HG03039 (cell line): ENCODE measurements at regions not wholly inside any gene's neighbourhood (a gene's known extent, or its start where the extent isn't known, plus 50 kb on each side); places are given as distances from the start of the nearest gene placed in this dataset.

Source experiments
- ATAC-seq: cut with Tn5 transposase; IDR thresholded peaks from one replicate; pipeline ENCODE4 v1.9.1; 2021; ENCODE audit warnings: mild to moderate bottlenecking, moderate library complexity; ENCODE audit not compliant: unreplicated experiment

DNA sequence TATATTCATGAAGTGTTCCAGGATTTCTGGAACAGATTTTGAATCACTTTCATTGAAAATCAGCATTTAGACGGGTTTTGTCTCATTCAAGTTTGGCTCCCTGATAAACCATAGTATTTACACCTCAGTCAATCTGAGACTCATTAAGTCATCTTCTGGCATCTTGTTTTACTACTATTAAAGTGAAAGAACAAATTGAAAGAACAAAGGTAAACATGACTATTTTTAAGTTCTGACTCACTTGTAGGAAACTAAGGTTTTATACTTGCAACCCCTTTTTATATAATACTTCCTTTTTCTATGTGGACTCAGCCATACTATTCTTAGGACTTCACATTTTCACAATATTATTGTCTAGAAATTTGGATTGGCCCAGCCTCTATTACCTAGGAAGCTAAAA is 854.4 kb downstream of the SQOR start:
- no peak for ATAC-seq

DNA sequence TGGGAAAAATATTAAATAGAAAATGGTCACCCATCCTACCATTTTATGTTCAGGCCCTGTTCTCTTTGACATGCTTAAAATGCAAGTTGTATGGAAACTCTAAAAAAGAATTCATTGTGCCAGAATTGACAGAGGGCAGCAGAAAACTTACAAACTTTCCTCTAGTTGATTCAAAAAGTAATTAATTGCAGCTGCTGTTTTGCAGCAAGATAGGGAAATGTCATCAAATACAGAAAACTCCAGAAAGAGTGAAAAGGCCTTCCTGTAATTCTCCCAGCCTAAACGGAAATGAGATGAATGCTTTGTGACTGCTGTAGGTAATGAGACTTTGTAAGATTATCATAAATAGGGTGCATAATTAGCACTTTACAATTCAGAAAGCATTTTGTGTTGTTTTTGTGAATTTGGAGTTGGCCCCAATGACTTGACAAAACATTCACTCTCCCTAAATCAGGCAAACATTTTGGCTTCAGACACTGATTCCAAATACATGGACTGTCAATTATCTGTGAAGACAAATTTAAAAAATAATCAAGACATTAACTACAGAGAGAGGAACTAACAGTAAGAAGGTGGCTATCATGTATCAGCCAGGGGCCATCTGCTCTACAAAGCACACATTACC is 861.8 kb downstream of the SQOR start:
- no peak for ATAC-seq

DNA sequence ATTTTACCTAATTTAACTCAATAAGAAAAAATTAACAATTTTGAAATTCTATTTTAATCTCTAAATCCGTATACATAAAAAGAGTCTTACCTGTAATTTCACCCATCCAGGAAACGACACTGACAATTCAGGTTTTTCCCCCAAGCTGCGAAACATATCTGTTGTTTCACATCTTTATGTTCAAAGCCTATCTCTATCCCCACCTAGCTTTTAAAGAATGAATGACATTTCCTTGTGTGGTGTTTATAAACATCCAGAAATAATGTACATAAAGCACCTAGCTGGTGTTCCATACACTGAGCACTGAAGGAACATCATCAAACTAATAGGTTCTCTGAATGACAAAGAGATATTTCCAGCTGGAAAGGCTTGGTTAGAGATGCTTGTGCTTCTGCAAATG is 867.8 kb downstream of the SQOR start:
- no peak for ATAC-seq

DNA sequence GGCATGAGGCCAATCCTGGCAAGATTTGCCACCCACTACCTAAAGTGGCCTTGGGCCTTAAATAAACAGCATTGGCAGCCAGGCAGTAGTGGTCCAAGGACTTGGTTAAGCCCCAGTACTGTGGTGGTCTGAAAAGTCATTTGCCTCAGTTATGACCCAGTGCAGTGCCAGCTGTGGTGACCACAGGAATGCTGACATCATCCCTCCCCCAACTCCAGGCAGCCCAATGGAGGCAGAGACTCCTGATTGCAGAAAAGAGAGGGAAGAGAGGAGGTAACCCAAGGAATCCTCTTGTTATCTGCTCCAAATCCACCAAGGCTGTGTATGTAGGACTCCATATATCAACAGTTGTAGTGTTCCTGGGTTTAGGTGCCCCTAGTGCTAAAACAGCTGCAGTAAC is 883.6 kb downstream of the SQOR start:
- no peak for ATAC-seq

DNA sequence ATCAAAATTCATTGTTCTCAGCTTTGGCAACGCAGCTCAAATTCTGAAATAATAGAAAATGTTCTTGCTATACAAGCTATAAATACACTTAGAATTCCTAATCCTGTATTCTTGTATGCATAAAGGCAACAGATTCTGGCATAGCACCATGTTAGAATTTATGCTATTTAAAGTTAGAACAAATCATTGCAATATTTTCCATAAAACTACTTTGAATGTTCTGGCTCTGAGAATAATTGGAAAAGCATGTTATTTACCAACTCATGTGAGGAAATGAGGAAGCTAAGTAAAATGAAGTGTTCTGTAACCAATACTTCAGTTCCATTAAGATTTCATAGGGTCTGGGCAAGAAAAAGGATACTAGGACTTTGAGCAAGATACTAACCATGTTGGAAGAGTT is 888.9 kb downstream of the SQOR start:
- no peak for ATAC-seq

DNA sequence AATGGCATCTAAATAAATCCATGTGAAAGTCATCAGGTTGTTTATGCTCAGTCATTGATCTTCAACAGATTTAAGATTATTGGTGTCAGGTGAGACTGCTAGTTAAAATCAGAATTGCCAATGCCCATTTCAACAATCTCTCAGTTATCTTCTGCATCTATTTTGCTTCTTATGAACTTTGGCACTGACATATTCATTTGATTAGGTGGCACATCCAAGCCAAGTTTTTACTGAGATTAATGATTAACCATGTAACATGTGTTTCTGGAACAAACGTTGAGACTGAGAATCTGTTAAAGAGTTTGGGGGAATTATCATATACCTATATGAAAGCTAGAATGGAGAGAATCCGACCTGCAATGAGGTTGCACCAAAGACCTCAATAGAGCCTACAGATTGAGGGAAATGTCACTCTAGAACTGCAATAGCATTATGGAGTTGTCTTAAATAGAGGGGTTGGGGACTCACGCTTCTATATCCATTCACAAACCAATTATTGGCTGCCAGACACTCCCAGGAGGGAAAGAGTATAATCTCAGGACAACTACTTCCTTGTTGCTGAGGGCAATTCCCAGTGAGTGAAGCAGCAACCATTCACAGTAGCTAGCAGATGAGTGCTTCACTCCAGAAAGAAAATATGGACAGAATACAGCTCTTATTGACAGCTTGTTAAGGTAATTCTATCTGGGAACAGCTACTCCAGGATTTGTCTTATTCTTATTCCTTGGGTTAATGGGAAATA is 891.3 kb downstream of the SQOR start:
- no peak for ATAC-seq

DNA sequence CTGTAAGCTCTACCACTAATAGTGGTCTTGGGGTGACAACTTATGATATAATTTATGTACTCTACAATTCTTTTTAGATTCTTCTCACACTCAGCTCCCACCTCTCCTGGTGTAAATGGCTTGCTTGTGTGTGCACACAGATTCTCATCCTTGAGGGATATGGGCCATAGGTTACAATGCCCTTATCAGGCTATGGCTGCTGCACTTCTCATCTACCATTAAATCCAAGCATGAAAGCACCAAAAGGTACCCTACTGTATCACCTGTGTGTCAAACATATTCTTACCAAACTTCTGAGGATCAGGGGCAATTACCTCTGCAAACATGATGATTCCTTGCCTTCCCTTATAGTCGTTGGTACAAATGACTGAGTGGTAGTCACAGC is 891.9 kb downstream of the SQOR start:
- no peak for ATAC-seq

DNA sequence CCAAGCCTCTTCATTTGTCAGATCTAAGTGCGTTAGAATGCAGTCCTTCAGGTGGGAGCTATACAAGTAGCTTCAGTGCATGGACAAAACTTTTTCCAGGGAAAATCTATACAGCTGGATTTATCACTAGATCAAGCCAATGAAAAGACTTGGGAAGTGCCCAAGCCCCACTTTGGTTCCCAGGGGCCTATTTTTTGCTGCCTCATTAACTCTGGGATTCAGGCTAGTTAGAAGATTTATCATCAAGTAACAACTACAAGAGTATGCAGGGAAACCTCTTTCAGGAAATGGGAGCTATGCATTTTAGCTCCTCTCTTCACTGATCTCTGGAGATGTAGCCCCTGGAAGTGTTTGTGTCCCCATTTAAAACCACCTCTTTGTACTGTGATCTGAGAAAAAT is 908.8 kb downstream of the SQOR start:
- ATAC-seq = no peak

DNA sequence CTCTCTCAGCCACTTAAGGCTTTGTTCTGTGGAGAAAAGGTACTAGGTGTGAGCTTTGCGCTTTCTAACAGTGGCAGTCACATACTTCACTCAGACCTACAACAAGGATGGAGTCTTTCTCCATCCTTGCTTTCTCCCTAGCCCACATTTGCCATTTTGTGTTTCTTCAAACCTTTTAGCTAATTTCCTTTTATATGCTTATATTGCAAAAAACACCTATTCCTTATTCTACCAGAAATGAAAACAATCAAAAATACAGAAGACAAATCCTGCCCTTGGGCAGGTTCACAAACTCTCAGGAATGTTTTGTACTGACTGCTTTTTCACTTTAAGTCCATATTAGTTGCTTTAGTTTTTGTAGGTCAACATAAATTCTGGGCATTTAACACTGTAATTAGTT is 914.2 kb downstream of the SQOR start:
- ATAC-seq = no peak

DNA sequence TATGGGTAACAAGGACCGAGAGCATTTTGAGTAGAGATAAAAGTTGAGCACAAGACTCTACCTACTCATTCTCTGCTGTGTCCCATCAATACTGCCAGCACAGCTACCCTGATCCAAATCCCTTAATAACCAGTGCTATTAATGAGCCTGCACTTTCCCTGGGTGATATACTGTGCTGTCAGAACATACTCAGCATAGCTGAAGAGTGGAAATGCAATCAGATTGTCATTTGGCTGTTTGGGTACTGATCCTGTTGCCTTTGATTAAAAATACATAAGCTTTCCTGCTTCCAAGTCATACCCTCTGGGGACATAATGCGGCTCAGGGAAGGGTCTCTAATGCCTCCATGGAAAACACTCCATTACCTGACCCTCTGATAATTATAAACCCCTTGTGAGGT is 917.5 kb downstream of the SQOR start:
- ATAC-seq = no peak

DNA sequence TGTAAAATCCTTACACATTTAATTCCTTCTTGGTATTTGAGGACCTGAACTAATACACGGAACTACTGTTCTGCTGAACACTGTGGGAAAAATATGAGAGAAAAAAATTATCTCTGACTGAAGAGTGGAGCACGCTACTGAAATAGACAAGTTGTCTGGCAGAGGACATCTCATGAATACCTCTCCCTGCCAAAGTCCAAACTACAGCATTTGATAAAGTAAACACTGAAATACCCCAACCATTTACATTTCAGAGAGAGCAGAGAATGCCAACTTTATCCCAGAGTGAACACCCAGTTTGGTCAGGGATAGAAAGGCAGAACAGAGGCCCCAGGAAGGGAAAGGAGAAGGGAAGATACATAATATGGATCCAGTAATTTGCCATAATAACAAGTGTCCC is 920.7 kb downstream of the SQOR start:
- ATAC-seq = no peak

DNA sequence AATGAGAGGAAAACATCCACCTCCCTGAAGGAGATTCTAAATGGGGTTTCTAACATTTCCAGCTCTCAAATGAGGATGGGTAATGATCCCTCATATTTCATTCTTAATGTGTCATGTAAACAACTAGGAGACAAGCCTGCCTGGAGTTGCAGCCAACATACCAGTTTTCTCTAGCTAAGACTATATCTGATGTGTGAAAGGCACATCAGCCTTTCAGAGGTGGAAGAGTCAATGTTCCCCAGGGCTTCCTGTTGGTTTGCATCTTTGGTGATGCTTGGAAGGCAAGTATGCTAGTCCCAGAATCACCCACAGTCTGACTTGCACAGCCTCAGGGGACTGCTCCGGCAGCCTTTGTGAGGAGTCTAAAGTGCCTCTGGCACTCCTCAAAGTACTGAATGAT is 921.2 kb downstream of the SQOR start:
- ATAC-seq = no peak

DNA sequence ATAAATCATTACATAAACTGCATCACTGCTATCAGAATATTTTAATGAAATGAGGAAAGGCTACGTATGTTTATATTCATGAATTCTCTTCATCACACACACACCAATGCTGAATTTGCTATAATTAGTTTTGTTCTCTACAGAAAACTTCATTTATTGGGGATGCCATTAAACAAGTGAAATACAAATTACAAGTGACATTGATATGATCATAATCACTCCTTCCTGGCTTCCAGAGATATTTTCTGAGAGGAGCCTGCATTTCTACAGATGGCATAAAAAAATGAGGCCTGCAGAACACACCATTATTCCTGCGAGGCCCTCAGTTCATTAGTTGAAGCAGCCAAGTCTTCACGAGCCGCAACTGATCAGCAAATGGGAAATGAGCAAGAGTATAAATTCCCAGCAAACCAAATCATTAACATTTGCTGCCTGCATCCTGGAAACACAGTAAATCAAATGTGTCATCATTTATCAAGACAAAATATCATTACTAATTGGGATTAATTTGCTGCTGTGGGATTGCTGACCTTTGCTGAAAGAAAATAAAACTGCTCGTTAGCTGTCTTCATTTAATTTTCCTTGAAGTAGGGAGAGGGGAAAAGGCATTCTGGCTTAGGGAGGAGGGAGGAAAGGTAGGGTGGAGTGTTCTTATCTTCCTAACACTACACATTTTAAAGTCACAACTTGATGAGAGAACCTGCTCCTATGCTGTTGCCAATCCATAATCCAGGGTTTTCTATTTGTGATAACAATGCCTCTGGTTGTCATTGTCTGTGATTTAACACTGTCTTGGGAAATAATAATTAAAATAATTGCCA is 921.9 kb downstream of the SQOR start:
- no peak for ATAC-seq

DNA sequence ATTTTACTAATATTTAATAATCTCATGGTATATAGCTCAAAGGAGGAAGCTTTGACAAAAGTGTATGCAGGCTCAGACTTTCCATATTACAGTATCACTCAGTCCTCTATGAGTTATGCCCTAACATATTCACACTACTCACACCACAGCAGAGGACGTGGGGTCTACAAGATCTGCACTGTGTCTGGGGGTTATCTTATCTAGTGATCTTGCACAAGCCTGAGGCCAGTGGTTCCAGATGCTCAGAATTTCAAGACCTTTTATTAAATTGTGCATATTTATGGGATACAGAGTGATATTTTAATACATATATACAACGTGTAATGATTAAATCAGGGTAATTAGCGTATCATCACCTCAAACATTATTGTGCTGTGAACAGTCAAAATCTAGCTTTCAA is 933.1 kb downstream of the SQOR start:
- no peak for ATAC-seq

DNA sequence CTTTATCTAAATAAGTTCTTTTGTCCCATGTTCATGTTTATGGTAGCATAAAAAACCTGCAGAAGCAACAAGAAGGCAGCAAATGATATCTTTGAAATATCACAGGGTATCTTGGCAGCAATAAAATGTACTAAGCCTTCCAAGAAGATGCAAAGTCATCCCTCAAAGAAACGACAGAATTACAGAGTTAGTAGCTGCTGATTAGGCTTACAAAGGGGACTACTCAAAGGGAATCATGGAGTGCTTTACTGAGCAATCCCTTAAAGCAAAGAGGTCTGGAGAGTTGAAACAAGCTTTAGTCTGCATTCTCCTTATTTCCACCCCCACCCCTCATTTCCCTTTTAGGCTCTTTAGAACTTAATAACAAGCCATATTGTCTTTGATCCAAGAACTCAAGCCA is 935.0 kb downstream of the SQOR start:
- no peak for ATAC-seq

DNA sequence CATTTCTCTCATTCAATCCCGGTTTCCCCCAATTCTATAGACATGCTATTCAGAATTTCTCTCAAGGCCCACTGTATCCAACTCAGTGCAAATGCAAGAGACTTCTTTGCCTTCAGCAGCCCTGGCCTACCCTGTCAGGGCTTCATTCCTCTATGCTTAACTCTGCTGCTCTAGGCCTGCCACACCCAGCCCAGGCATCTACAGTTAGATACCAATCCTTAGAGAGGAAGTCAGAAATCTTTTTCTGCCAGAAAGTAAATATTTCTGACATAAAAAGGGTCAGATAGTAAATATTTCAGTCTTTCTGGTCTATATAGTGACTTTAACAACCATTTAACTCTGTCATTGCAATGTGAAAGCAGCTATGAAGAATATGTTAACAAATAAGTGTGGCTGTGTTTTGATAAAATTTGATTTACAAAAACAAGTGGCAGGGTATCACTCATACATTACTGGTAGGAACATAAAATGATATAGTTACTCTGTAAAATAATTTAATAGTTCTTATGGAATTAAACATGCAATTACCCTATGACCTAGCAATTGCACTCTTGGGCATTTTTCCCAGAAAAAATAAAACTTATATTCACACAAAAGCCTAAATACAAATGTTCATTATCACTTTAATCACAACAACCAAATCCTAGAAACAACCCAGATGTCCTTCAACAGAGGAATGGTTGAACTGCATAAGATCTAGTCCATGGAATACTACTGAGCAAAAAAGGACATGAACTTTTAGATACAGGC is 942.0 kb downstream of the SQOR start:
- ATAC-seq = no peak

DNA sequence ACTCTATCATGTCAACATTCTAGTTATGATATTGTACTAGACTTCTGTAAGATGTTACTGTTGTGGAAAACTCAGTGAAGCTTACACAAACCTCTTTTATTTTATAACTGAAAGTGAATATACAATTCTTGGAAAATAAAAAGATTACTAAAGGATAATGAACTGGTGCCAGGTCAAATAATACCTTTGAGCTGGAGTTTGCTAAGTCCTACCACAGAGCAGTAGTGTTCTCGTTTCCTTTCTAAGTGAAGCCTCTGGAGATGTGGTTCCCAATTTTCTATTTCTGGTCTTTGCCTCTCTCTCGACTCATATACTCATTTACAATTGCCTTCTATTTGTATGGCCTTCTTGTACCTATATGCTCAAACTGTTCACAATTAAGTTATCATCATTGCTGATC is 942.9 kb downstream of the SQOR start:
- ATAC-seq = no peak

DNA sequence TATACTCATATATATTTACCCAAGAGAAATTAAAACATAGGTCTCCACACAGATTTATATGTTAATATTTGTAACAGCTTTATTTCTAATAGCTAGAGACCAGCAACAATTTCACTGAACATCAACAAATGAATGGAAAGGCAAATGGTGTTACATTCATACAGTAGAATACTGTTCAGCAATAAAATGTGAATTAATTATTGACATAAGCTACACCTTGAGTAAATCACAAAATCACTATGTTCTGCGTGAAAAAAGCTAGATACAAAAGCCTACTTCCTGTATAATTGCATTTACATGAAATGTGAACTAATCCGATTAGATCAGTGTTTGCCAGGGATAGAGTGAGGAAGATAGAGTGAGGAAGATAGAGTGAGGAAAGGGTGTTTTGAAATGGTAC is 945.7 kb downstream of the SQOR start:
- no peak for ATAC-seq

DNA sequence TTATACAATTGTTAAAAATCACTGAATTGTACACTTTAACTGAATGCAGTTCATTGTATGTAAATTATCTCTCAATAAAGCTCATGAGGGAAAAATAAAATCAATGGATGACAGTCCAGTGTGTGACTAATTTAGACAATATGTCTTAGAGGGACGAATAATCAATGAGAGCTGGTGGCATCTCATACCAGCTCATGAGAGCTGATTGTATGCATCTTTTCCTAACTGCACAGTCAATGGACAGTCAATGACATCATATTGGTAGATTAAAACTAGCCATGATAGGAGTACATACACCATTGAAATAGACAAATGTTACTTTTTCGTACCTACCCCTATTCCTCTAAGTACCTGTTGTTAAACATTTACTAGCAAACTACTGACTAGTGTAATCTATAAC is 946.1 kb downstream of the SQOR start:
- no peak for ATAC-seq

DNA sequence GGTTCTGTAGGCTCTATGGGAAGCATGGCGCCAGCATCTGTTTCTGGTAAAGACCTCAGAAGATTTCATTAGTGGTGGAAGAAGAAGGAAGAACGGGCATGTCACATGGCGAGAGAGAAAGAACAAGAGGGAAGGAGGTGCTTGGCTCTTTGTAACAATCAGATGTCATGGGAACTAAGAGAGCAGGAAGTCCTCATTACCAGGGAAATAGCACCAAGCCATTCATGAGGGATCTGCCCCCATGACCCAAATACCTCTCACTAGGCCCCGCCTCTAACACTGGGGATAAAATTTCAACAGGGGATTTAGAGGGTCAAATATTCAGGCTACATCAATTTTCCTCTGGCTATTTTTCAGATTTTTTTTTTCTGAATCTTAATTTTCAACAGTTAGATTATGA is 954.3 kb downstream of the SQOR start:
- no peak for ATAC-seq

DNA sequence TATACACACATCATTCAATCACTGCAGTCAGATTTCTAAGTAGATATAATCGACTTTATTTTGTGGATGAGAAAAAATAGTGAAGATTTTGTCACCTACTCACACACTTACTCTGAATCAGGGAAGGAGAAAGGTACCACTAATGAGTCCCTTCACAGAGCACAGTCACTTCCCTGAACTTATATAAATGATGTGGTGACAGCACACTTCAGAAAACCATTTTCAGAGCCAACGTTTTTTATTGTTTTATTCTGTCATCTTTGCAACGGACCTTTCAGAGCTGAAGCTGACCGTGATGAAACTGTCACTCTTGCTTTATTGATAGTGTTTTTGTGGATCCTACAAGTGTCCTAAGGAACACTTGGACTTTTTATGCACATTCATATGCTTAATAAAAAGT is 956.6 kb downstream of the SQOR start:
- ATAC-seq = no peak
